ENCODE measurements at regions not wholly inside any gene's neighbourhood (a gene's known extent, or its start where the extent isn't known, plus 50 kb on each side); places are given as distances from the start of the nearest gene placed in this dataset.

GRCh38 chr3:178302966-178303930 is 233.0 kb upstream of the KCNMB2 start:
- TF ChIP-seq CTCF (IDR thresholded peaks at IDR 0.05), result no peak
- TF ChIP-seq EP300 (IDR thresholded peaks at IDR 0.05), result no peak
- TF ChIP-seq POLR2A (IDR thresholded peaks at IDR 0.05), result no peak
- intact Hi-C loops (cut with DNase I), result no loop called here

GRCh38 chr3:178304758-178305467 is 231.3 kb upstream of the KCNMB2 start:
- intact Hi-C loops (cut with DNase I), result no loop called here

More at GRCh38 chr3:178302966-178303930, 233.0 kb upstream of the KCNMB2 start:
- Histone ChIP-seq H3K36me3 (no peaks in the 10 kb centered on the region), H3K4me1 (ENCODE audit: insufficient read depth) (no peaks in the 10 kb centered on the region), H3K27me3 (no peaks in the 10 kb centered on the region), H3K27ac (no peak overlapping the region), H3K9me3 (no peaks in the 10 kb centered on the region), H3K4me3 (no peak overlapping the region)
- no peak for DNase-seq
- 80 to 85% (median 80%) methylated on average over 6 of the region's 6 CpGs for WGBS, 3 donors

GRCh38 chr3:178306432-178307115 is 229.7 kb upstream of the KCNMB2 start:
- Histone ChIP-seq H3K36me3 (no peaks in the 10 kb centered on the region), H3K4me1 (ENCODE audit: insufficient read depth) (no peaks in the 10 kb centered on the region), H3K9me3 (no peaks in the 10 kb centered on the region), H3K27me3 (no peaks in the 10 kb centered on the region), H3K4me3 (no peak overlapping the region), H3K27ac (no peak overlapping the region)
- TF ChIP-seq CTCF (IDR thresholded peaks at IDR 0.05) (no peak), EP300 (IDR thresholded peaks at IDR 0.05) (no peak), POLR2A (IDR thresholded peaks at IDR 0.05) (no peak)
- intact Hi-C loops (cut with DNase I), result no loop called here
- WGBS, 3 donors, result 60 to 93% (median 78%) methylated on average over 3 of the region's 3 CpGs
- DNase-seq, result no peak

More at GRCh38 chr3:178304758-178305467, 231.3 kb upstream of the KCNMB2 start:
- H3K27me3 ChIP-seq, result no peaks in the 10 kb centered on the region
- TF ChIP-seq CTCF (IDR thresholded peaks at IDR 0.05) (no peak), POLR2A (IDR thresholded peaks at IDR 0.05) (no peak), EP300 (IDR thresholded peaks at IDR 0.05) (no peak)
- H3K36me3 ChIP-seq, result no peaks in the 10 kb centered on the region
- WGBS, 3 donors, result 87 to 97% (median 94%) methylated on average over 1 of the region's 1 CpG
- H3K4me3 ChIP-seq, result no peak overlapping the region
- no peaks in the 10 kb centered on the region for H3K9me3 ChIP-seq
- no peaks in the 10 kb centered on the region for H3K4me1 ChIP-seq (ENCODE audit: insufficient read depth)
- DNase-seq, result no peak
- no peak overlapping the region for H3K27ac ChIP-seq

- H3K4me3 ChIP-seq, result no peak overlapping the region
- H3K27ac ChIP-seq, result no peak overlapping the region
- 86 to 91% (median 86%) methylated on average over 2 of the region's 2 CpGs for WGBS, 3 donors
- TF ChIP-seq CTCF (IDR thresholded peaks at IDR 0.05) (no peak), POLR2A (IDR thresholded peaks at IDR 0.05) (no peak), EP300 (IDR thresholded peaks at IDR 0.05) (no peak)
- no peak for DNase-seq
- H3K4me1 ChIP-seq (ENCODE audit: insufficient read depth), result no peaks in the 10 kb centered on the region
- no peaks in the 10 kb centered on the region for H3K36me3 ChIP-seq
- H3K27me3 ChIP-seq, result no peaks in the 10 kb centered on the region
- no peaks in the 10 kb centered on the region for H3K9me3 ChIP-seq
- intact Hi-C loops (cut with DNase I), result no loop called here
These were observed 227.5 kb upstream of the KCNMB2 start for GRCh38 chr3:178308771-178309170.

All from ovary (tissue), 7 donors.